Activated CD8-positive, alpha-beta T cell treated with anti-CD3 and anti-CD28 coated beads for 36 hours (primary cell): ENCODE measurements at regions not wholly inside any gene's neighbourhood (a gene's known extent, or its start where the extent isn't known, plus 50 kb on each side); places are given as distances from the start of the nearest gene placed in this dataset.

ENCODE experiments used
- ATAC-seq: fragments of 200-7000 bp; cut with Tn5 transposase; one replicate; pipeline ENCODE4 v1.10.0; 2021; ENCODE audit warnings: mild to moderate bottlenecking, moderate library complexity
- CTCF ChIA-PET: fragments of 350-600 bp; sonication (Branson Sonifier 250); formaldehyde crosslinking; loops from one replicate; lab custom pipeline; 2021; ENCODE audit warnings: antibody characterized with exemption; lab: Charles Lee
- POLR2A ChIA-PET: fragments of 350-600 bp; sonication (Branson Sonifier 250); formaldehyde crosslinking; loops from one replicate; lab custom pipeline; 2021; ENCODE audit warnings: antibody characterized with exemption; lab: Charles Lee
- DNase-seq: peaks from one replicate; pipeline ENCODE4 v3.0.0-alpha.2; 2020
- H3K27ac Mint-ChIP-seq: one replicate; pipeline ENCODE4 v1.8.0; 2021; ENCODE audit warnings: mild to moderate bottlenecking, mixed read lengths
- H3K27me3 Mint-ChIP-seq: one replicate; pipeline ENCODE4 v1.8.0; 2021; ENCODE audit warnings: mixed read lengths
- H3K36me3 Mint-ChIP-seq: one replicate; pipeline ENCODE4 v1.8.0; 2021; ENCODE audit warnings: low read depth, mixed read lengths
- H3K4me1 Mint-ChIP-seq: one replicate; pipeline ENCODE4 v1.8.0; 2021; ENCODE audit warnings: low read depth, mixed read lengths
- H3K4me3 Mint-ChIP-seq: one replicate; pipeline ENCODE4 v1.8.0; 2021; ENCODE audit warnings: mild to moderate bottlenecking, moderate library complexity, mixed read lengths
- H3K9me3 Mint-ChIP-seq: one replicate; pipeline ENCODE4 v1.8.0; 2021; ENCODE audit warnings: mixed read lengths
- intact Hi-C: fragments of 100-400 bp; cut with micrococcal nuclease; formaldehyde crosslinking; loops from one replicate; pipeline ENCODE4 v1.10.0; 2022
- TF ChIP-seq, protein P1 (sequence below): fragments of 200-600 bp; IDR thresholded peaks from one replicate; pipeline ENCODE4 v1.8.0; 2022; ENCODE audit warnings: antibody characterized with exemption, mild to moderate bottlenecking

- ATAC-seq, result no peak
- Mint-ChIP-seq H3K27me3 (no peaks in the 10 kb centered on the region), H3K9me3 (peaks cover 9% of the 10 kb centered on the region), H3K4me1 (no peaks in the 10 kb centered on the region), H3K27ac (no peak overlapping the region), H3K36me3 (no peaks in the 10 kb centered on the region), H3K4me3 (no peak overlapping the region)
- CTCF ChIA-PET, result interaction anchor here (1.6 kb wide), 1 partner anchor 37 kb away, joined by 4 read pairs; no protein-coding TSS in a partner anchor
- no peak for DNase-seq
- POLR2A ChIA-PET, result no interaction called here
- intact Hi-C loops, result no loop called here
- TF ChIP-seq, protein P1, sequence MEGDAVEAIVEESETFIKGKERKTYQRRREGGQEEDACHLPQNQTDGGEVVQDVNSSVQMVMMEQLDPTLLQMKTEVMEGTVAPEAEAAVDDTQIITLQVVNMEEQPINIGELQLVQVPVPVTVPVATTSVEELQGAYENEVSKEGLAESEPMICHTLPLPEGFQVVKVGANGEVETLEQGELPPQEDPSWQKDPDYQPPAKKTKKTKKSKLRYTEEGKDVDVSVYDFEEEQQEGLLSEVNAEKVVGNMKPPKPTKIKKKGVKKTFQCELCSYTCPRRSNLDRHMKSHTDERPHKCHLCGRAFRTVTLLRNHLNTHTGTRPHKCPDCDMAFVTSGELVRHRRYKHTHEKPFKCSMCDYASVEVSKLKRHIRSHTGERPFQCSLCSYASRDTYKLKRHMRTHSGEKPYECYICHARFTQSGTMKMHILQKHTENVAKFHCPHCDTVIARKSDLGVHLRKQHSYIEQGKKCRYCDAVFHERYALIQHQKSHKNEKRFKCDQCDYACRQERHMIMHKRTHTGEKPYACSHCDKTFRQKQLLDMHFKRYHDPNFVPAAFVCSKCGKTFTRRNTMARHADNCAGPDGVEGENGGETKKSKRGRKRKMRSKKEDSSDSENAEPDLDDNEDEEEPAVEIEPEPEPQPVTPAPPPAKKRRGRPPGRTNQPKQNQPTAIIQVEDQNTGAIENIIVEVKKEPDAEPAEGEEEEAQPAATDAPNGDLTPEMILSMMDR, result no peak
These were observed 671.6 kb upstream of the SGO1 start for GRCh38 chr3:20857636-20858035.

- ATAC-seq (no peak), DNase-seq (no peak)
- no peaks in the 10 kb centered on the region for H3K27me3 Mint-ChIP-seq
- H3K4me1 Mint-ChIP-seq, result no peaks in the 10 kb centered on the region
- TF ChIP-seq, protein P1, result no peak
- POLR2A ChIA-PET, result no interaction called here
- H3K27ac Mint-ChIP-seq, result no peak overlapping the region
- H3K9me3 Mint-ChIP-seq, result peaks cover 7% of the 10 kb centered on the region
- no peaks in the 10 kb centered on the region for H3K36me3 Mint-ChIP-seq
- CTCF ChIA-PET, result no interaction called here
- intact Hi-C loops, result no loop called here
- no peak overlapping the region for H3K4me3 Mint-ChIP-seq
These were observed 667.9 kb upstream of the SGO1 start for GRCh38 chr3:20853890-20854289.

DNA sequence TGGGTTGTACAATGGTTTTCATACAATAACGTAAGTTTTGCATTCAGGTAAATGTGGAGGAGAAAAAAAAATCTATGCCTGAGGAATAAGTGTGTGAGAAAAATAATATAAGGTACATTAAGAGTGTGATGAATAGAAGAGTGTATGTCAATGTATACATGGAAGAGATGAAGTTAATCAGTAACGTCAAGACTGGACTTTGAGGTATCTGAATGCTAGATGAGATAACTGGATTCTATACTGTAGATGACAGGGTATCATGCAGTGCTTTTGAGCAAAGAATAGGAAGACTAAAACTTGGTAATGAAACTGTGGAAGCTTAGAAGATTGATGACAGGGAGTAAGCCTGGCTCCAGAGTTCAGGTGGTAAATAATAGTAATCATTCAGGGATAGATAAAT lies 666.7 kb upstream of the SGO1 start:
- CTCF ChIA-PET, result no interaction called here
- DNase-seq, result no peak
- Mint-ChIP-seq H3K4me1 (no peaks in the 10 kb centered on the region), H3K36me3 (no peaks in the 10 kb centered on the region), H3K27ac (no peak overlapping the region), H3K9me3 (peaks cover 4% of the 10 kb centered on the region), H3K4me3 (no peak overlapping the region), H3K27me3 (no peaks in the 10 kb centered on the region)
- ATAC-seq, result no peak
- intact Hi-C loops, result no loop called here
- TF ChIP-seq, protein P1, result no peak
- POLR2A ChIA-PET, result no interaction called here

- CTCF ChIA-PET, result no interaction called here
- Mint-ChIP-seq H3K9me3 (peaks cover 7% of the 10 kb centered on the region), H3K27ac (no peak overlapping the region), H3K36me3 (no peaks in the 10 kb centered on the region), H3K4me1 (no peaks in the 10 kb centered on the region), H3K4me3 (no peak overlapping the region), H3K27me3 (no peaks in the 10 kb centered on the region)
- POLR2A ChIA-PET, result no interaction called here
- DNase-seq (no peak), ATAC-seq (no peak)
- intact Hi-C loops, result no loop called here
- TF ChIP-seq, protein P1, result no peak
These were observed 664.0 kb upstream of the SGO1 start for GRCh38 chr3:20849975-20850374.

DNA sequence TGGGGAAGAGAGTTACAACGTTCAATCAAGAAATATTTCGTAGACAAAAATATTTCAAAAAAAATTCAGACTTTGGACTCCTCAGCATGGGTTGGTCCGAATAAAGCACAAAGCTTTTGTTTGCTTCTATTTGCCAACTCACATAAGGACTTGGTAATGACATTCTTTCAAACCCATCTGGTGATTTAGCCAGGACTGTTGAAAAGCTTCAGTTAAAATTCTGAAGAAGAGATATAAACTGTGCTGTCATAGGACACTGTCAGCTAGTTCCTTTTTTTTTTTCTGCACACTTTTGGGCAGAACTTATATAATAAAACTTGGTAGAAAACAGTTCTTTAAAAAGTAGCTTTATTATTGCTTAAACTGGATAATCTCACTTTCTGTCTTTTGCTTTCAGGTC lies 660.8 kb upstream of the SGO1 start:
- intact Hi-C loops, result no loop called here
- H3K36me3 Mint-ChIP-seq, result no peaks in the 10 kb centered on the region

More for the DNA sequence above, 660.8 kb upstream of the SGO1 start:
- Mint-ChIP-seq H3K27me3 (no peaks in the 10 kb centered on the region), H3K4me1 (no peaks in the 10 kb centered on the region), H3K9me3 (peaks cover 19% of the 10 kb centered on the region), H3K4me3 (no peak overlapping the region), H3K27ac (no peak overlapping the region)
- TF ChIP-seq, protein P1, result no peak
- no peak for ATAC-seq
- ChIA-PET POLR2A (no interaction called here), CTCF (no interaction called here)
- no peak for DNase-seq
